ENCODE measurements at regions not wholly inside any gene's neighbourhood (a gene's known extent, or its start where the extent isn't known, plus 50 kb on each side); places are given as distances from the start of the nearest gene placed in this dataset.
"Not testable (repeated sequence)": the region's sequence is repeated elsewhere in the genome, so short reads cannot be mapped to it uniquely, and the experiment has no call there.

GRCh38 chr6:97382071-97382470 is 99.1 kb upstream of the MMS22L start:
- TF ChIP-seq, protein P1, sequence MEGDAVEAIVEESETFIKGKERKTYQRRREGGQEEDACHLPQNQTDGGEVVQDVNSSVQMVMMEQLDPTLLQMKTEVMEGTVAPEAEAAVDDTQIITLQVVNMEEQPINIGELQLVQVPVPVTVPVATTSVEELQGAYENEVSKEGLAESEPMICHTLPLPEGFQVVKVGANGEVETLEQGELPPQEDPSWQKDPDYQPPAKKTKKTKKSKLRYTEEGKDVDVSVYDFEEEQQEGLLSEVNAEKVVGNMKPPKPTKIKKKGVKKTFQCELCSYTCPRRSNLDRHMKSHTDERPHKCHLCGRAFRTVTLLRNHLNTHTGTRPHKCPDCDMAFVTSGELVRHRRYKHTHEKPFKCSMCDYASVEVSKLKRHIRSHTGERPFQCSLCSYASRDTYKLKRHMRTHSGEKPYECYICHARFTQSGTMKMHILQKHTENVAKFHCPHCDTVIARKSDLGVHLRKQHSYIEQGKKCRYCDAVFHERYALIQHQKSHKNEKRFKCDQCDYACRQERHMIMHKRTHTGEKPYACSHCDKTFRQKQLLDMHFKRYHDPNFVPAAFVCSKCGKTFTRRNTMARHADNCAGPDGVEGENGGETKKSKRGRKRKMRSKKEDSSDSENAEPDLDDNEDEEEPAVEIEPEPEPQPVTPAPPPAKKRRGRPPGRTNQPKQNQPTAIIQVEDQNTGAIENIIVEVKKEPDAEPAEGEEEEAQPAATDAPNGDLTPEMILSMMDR (IDR thresholded peaks at IDR 0.05; ENCODE audit: insufficient read depth, low read depth, low read length) = not testable (repeated sequence)
- TF ChIP-seq EZH2 (IDR thresholded peaks at IDR 0.05; ENCODE audit: insufficient read depth, low read length) = not testable (repeated sequence)
